ENCODE measurements at regions not wholly inside any gene's neighbourhood (a gene's known extent, or its start where the extent isn't known, plus 50 kb on each side); places are given as distances from the start of the nearest gene placed in this dataset.
"Not testable (repeated sequence)": the region's sequence is repeated elsewhere in the genome, so short reads cannot be mapped to it uniquely, and the experiment has no call there.

DNA sequence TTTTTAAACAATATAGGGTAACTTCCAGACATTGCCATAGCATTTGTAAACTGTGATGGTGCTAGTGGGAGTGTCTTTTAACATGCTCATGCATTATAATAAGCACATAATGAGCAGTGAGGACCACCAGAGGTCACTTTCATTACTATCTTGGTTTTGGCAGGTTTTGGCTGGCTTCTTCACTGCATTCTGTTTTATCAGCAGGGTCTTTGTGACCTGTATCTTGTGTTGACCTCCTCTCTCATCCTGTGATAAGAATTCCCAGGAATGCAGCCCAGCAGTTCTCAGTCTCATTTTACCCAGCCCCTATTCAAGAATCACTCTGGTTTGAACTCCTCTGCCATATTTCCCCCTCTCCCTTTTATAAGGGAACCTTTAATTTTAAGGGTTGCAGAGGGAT is 91.3 kb downstream of the ZNF467 start:
- DNase-seq (ENCODE audit: low spot score) = no peak

DNA sequence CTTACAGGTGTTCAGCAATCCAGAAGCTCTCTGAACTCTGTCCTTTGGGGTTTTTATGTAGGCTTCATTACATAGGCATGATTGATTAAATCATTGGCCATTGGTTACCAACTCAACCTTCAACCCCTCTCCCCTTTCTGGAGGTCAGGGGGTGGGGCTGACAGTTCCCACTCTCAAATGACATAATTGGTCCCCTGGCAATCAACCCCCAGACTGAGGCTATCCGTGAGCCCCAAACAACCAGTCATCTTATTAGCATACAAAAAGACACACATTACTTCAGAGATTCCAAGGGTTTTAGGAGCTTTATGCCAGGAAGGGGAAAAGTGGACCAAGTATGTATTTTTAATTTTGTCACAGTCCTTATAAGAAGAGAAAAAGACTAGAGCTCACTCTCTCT is 92.1 kb downstream of the ZNF467 start:
- DNase-seq (ENCODE audit: low spot score) = no peak

DNA sequence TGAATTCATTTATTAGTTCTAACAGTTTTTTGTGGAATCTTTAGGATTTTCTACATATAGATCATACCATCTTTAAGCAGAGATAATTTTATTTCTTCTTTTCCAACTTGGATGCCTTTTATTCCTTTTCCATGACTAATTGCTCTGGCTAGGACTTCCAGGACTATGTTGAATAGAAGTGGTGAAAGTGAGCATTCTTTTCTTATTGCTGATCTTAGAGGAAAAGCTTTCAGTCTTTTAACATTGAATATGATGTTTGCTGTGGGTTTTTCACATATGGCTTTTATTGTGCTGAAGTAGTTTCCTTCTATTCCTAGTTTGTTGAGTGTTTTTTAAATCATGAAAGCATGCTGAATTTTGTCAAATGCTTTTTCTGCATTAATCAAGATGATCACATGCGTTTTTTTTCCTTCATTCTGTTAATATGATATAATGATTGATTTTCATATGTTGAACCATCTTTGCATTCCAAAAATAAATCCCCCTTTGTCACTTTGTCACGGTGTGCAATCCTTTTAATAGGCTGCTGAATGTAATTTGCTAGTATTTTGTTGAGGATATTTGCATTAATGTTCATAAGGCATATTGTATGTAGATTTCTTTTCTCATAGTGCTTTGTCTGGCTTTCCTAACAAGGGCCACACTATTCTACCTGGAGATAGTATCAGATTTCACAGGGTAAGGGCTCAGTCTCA is 92.9 kb downstream of the ZNF467 start:
- no peak for DNase-seq (ENCODE audit: low spot score)

DNA sequence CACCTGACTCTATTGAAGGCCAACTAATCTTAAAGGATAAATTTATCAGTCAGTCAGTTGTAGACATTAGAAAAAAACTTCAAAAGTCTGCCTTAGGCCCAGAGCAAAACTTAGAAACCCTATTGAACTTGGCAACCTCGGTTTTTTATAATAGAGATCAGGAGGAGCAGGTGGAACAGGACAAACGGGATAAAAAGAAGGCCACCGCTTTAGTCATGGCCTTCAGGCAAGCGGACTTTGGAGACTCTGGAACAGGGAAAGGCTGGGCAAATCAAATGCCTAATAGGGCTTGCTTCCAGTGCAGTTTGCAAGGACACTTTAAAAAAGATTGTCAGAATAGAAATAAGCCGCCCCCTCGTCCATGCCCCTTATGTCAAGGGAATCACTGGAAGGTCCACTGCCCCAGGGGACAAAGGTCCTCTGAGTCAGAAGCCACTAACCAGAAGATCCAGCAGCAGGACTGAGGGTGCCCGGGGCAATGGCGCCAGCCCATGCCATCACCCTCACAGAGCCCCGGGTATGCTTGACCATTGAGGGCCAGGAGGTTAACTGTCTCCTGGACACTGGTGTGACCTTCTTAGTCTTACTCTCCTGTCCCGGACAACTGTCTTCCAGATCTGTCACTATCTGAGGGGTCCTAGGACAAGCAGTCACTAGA is 98.5 kb downstream of the ZNF467 start:
- DNase-seq (ENCODE audit: low spot score) = not testable (repeated sequence)

DNA sequence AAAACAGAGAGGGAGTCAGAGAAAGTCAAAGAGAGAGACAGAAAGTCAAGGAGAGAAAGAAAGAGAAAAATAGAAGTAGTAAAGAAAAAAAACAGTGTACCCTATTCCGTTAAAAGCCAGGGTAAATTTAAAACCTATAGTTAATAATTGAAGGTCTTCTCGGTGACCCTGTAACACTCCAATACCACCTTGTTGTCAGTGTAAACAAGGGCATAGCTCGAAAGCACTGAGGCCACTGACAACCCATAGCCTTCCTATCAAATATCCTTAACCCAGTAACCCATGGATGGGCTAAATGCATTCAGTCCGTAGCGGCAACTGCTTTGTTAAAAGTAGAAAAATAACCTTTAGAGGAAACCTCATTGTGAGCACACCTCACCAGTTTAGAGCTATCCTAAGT is 100.4 kb downstream of the ZNF467 start:
- DNase-seq (ENCODE audit: low spot score) = no peak

DNA sequence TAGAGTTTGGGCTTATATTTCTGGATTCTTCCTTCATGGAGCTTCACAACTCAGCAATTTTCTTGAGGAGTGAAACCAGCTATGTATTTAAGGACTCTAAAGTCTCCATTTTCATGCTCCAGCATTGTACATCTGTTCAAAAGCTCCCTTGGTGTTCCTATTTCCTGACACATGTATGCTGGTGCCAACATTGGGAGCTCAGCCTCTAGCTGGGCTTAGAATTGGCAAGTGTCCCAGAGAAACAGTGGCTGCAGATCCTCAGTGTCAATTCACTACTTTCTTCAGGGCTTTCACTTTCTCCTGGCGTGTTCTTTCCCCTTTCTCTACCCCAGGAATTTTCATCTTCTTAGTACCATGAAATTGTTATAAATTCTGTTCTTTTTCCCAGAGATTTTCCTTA is 103.1 kb downstream of the ZNF467 start:
- no peak for DNase-seq (ENCODE audit: low spot score)

DNA sequence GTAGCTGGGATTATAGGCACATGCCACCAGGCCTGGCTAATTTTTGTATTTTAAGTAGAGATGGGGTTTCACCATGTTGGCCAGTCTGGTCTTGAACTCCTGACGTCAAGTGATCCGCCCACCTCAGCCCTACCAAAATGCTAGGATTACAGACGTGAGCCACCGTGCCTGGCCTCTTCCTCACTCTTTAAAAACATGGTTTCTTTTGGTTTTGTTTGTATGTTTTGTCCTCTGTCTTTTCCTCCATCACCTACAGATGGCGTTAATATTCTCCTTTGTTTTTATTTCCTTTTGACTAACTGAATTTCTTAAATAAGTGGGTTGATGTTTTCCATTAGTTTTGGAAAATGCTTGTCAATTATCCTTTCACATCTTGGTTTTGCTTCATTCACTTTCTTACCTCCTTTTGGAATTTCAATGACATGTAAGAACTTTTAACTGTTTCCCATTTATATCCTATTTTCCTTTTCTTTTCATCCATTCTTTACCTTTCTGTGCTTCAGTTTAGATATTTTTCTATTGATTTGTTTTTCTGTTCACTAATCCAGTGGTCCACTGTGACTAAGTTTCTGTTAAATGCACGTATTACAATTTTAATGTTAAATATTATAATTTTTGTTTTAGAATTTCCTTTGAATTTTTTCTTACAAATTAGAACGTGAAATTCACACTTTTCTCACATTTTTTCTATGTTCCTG is 104.1 kb downstream of the ZNF467 start:
- peak; percentile 14 for DNase-seq (ENCODE audit: low spot score)

DNA sequence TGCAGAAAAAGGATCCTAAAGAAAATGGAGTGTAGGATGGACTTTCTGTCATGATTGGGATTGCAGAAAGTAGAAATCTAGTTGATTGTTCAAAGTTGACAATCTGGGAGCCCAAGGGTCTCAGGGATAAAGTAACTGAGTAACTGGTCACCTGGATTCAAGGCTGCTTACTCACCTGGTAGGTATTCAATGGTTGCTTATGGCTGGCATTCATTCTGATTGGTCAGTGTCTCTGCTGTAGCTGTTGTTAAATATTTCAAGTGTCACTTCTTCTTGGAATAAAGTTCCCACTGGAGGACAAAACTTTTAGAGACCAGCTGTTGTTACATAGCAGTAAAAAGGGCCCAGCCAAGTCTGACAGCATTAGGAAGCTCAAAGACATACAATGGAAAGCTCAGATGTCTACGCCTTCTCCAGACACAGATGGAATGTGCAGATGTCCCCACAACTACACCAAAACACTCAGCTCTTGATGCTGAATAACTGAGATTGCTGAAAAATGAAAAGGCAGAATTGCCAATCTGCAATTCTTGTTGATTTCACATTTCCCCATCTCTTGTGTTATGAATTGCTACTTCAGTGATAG is 106.9 kb downstream of the ZNF467 start:
- no peak for DNase-seq (ENCODE audit: low spot score)

DNA sequence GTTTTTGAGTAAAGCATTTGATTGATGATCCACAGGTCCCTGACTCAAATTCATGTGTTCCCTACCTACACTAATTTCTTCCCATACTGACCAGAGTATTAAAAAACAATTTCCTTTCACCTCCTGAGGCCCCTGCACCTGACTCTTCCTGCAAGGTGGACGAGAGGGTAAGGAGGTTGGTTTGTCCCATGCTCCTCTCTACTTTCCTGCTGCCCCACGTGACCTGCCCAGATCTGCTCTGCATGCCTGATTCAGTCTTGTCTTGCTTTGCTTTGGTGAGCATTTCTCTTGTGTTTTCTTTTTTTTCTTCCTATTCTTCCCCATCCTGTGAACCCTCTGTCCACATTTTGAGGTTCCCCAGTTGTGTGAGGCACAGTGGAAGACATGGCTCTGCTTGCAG is 107.8 kb downstream of the ZNF467 start:
- not testable (repeated sequence) for DNase-seq (ENCODE audit: low spot score)

DNA sequence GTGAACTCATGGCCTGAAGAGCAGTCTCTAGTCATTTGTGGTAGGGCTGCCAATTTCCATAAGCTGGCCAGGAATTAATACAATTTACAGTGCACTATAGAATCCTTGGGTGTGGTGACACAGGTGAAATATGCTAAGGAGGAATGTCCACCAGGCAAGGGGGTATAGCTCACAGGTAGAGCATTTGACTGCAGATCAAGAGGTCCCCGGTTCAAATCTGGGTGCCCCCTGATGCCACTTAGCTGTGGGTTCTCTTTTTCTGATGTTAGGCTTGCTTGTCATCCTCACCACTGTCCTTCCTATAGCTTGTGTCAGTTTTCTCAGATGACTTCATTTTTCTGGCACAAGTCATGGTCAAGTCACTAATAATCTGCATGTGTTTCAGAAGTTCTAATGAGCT is 108.7 kb downstream of the ZNF467 start:
- DNase-seq (ENCODE audit: low spot score) = no peak

DNA sequence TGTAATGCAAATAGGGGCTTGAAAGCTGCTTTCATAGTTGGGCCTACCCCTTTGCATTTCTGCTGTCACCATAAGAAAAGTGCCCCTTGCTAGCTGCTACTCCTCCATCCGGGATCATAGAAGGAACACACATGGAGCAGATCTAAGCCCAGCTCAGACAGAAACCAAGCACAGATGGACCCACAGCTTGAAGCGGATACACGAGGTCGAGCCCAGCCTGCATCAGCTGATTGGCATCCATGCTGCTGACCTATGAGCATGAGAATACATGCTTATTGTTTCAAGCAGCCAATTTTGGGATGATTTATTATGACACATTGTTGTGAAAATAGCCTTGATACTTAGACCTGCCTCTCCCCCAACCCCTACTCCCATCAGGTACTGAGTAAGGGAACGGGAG is 109.2 kb downstream of the ZNF467 start:
- DNase-seq (ENCODE audit: low spot score) = no peak

DNA sequence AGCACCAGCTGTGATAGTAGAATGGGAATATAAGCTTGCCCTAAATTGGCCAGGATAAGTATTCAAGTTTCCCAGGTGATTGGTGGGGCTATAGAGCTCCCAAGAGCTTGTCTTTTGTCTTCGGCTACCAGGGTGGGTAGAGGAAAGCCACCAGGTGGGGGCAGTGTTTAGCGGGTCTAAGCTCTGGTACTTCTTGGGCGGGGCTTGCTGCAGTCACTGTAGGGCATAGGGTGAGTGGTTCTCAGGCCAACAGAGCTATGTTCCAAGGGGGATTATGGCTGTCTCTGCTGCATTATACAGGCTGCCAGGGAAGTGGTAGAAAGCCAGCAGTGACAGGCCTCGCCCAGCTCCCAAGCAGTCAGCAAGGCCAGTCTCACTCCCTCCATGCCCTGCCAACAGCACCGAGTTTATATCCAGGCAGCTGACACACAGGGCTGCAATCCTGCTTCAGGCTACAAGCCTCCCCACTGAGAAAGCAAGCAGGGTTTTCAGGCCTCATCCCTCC is 110.7 kb downstream of the ZNF467 start:
- peak; percentile 38 for DNase-seq (ENCODE audit: low spot score)

DNA sequence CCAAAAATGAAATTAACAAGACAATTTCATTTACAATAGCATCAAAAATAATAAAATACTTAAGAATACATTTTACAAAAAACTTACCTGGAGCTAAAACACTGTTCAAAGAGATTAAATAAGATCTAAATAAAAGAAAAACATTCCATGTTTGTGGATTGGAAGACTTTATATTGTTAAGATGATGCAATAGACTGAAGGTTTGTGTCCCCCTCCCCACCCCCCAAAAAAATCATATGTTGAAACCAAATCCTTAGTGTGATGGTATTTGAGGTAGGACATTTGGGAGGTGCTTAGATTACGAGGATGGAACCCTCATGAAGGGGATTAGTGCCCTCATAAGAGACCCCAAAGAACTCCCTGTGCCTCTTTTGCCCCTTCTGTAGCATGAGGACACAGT is 117.6 kb downstream of the ZNF467 start:
- no peak for DNase-seq (ENCODE audit: low spot score)

DNA sequence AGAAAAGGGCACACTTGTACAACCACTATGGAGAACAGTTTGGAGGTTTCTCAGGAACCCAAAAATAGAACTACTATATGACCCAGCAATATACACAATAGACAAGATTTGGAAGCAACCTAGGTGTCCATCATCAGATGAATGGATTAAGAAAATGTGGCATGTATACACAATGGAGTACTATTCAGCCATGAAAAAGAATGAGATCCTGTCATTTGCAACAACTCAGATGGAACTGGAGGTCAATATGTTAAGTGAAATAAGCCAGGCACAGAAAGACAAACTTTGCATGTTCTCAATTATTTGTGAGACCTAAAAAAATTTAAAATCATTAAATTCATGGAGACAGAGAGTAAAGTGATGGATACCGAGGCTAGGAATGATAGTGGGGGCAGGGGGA is 118.8 kb downstream of the ZNF467 start:
- DNase-seq (ENCODE audit: low spot score) = no peak

DNA sequence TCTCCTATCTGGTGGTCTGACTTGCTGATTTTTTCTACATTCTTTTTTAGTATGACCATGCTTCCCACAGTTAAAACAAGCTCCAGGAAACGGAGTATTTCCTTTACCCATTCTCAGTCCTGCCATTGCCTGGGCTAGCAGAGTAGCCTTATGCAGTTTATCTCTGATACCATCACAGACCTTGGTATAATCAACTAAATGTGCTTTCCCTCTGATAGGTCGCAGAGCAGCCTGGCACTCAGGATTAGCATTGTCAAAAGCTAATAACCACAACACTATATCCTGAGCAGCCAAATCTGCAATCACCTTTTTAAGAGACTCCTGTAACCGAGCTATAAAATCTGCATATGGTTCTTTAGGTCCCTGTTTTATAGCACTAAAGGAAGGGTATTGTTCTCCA is 123.2 kb downstream of the ZNF467 start:
- DNase-seq (ENCODE audit: low spot score) = not testable (repeated sequence)

DNA sequence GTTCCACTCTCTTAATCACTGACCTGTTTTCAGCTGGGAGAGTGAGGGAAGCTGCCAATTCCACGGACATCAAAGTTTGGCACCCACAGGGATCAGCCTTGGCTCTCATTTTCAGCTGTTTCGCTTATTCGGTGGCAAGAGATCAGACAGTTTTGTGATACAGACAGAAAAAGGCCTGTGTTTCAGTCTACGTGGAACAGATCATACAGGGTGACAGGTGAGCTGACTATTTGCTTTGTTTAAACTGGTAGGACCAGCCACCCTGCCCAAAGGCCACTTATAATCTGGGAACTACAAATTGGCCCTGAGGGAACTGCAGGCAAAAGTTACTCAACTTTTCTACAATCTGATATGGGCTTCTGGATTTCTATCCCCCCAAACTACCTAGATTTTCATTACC is 128.6 kb downstream of the ZNF467 start:
- DNase-seq (ENCODE audit: low spot score) = no peak

DNA sequence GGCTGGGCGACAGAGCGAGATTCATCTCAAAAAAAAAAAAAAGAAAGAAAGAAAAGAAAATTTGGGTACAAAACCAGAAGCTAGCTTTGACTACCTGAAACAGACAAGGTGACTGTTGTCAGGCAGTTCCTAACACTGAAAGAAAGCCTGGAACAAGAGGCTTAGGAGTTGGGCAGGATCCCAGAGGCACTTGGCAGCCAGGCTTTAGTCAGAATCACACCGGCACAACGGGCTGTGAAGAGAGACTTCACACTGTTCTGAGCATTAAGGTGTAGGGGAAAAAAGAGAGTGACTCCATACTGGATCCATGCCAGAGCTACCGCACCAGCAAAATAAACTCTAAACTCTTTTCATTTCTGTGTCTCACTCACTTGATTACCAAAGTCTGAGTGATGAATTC is 130.8 kb downstream of the ZNF467 start:
- DNase-seq (ENCODE audit: low spot score) = no peak

DNA sequence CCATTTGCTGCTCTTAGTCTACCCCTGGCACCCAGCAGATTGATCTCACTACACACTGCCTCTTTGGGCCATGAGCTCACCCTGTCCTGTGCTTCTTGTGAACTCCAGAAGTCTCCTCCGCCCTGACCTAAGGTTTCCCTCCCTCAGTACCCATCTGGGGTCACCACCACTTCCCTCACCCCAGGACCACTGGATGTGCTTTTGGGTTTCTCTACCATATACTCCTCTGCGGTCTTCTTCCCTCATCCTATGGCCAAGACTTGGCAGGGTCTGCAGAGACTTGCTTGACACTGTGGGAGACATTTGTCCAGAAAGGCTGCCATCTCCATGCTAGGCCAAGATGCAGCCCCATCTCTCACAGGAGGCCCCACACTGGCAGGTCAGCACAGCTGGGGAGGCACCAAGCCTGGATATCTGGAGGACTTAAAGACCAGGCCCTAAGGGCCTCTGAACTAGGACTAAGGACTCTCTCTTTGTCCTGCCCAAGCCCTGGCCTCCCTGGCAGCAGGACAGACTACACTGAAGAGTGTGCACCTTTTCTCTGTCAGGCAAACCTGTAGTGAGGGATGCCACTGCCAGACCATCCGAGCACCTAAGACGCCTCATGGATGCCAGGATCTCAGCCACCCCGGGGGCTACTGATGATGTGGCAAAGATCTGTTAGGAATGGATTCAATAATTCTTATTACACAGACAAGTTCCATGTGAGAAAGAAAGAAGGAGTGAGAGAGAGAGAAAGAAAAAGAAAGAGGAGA is 134.6 kb downstream of the ZNF467 start:
- DNase-seq (ENCODE audit: low spot score) = no peak

DNA sequence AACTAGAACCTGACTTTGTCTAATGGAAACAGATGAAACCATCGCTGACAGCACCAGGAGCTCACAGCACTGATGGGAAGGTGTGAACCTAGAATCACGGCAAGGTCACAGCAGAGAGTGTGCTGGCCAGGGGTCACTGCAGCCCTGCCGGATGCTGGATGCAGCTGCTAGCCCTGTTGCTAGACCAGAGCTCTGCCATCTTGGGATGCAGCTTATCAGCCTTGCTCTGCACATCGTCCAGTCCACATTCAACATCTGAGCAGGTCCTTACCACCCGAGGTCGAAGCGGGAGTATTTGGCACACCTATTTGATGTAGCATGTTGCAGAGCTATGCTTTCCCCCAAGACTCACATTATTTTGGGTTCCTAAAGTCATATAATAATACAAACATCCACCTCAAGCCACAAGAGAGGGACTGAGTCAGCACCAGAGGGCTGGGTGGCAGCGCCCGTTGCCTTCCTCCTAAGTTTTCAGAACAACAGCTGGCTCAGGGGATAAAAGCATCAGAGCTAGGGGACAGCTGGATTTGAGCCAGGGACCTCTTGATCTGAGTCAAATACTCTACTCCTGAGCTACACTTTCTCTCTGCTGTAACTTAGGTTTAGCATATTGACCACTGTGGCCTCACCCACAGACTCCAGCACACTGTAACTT is 135.3 kb downstream of the ZNF467 start:
- DNase-seq (ENCODE audit: low spot score) = no peak

DNA sequence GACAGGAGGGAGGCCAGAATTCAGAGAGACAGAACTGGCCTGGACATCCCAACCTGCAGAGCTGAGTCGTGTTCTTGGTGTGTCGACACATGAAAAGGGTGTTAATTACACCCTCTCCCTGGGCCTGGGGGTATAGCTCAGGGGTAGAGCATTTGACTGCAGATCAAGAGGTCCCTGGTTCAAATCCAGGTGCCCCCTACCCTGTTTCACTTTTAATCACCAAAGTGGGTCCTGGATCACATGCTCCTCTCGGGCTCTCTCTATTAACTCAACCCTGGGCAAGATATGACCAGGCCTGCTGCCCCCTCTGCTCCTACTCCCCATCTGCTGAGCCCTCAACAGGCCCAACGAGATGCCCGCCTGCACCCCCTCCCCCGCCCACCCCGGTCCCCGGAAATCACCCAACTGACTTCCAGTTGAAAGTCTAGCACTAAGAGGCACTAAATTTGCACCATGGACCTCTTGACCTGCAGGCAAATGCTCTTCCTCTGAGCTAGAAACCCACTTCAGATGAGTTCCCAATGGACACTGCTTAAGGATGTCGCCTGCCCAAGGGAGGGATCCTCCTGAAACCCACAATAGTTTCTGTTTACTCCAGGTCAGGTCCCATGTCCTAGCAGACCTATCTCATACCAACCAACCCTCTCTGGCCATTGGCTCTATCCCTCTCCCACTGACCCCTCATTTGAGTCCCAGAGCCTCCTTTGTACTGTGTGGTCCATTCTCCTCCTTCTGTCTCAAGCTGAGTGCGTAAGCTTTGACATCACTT is 137.6 kb downstream of the ZNF467 start:
- no peak for DNase-seq (ENCODE audit: low spot score)
